HG03135 (cell line): ENCODE measurements at regions not wholly inside any gene's neighbourhood (a gene's known extent, or its start where the extent isn't known, plus 50 kb on each side); places are given as distances from the start of the nearest gene placed in this dataset.
"Not testable (repeated sequence)": the region's sequence is repeated elsewhere in the genome, so short reads cannot be mapped to it uniquely, and the experiment has no call there.

Source experiments
- ATAC-seq: cut with Tn5 transposase; IDR thresholded peaks from one replicate; pipeline ENCODE4 v1.9.1; 2021; ENCODE audit warnings: mild to moderate bottlenecking, moderate library complexity; ENCODE audit not compliant: unreplicated experiment

DNA sequence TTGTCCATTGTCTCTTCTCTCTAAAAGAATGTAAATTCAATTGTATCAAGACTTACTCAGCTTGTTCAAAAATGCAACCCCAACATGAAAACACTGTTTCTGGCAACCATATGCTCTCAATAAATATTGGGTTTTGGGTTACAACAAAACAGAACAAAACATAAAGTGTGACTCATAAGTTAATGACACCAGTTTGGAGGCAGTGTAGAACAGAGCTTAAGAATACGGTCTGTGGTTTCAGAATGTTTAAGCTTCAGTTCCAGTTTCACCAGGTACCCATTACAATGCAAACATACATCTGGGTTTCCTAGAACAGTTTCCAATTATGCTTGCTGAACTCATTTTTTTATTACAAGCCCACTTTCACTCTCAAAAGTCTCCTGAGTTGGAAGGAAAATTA lies 285.8 kb upstream of the PCDH9 start:
- ATAC-seq, result peak; percentile 81

DNA sequence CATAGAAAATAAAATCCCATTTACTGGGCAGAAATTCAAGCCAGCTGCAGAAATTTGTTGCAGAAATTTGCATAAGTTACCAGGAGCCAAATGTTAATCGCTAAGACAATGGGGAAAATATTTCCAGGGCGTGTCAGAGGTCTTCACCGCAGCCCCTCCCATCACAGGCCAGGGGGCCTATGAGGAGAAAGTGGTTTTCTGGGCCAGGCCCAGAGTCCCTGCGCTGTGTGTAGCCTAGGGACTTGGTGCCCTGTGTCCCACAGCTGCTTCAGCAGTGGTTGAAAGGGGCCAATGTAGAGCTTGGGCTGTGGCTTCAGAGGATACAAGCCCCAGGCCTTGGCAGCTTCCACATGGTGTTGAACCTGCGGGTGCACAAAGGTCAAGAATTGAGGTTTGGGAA lies 278.9 kb upstream of the PCDH9 start:
- no peak for ATAC-seq

DNA sequence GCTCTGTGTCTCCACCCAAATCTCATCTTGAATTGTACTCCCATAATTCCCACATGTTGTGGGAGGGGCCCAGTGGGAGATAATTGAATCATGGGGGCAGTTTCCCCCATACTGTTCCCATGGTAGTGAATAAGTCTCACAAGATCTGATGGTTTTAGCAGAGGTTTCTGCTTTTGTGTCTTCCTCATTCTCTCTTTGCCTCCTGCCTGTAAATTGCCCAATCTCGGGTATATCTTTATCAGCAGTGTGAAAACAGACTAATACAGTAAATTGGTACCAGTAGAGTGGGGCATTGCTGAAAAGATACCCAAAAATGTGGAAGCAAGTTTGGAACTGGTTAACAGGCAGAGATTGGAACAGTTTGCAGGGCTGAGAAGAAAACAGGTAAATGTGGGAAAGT lies 278.1 kb upstream of the PCDH9 start:
- ATAC-seq, result not testable (repeated sequence)

DNA sequence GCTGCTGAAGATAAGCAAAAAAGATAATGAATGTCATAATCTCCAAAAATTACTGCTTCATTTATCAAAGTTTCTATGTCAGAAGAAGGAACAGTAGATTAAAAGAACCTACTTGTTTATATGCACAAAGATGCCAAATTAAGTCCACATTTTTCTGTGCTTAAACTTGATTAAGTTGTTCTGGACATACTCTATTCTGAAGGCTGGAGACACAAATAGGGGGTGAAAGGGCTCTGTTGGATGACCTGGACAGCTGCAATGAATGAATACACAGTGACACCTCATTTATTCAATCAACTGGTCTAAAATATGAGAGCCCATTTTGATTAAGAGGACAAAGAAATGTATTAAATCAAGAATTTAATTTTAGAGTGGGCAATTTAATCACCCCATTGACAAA lies 276.3 kb upstream of the PCDH9 start:
- ATAC-seq, result no peak

DNA sequence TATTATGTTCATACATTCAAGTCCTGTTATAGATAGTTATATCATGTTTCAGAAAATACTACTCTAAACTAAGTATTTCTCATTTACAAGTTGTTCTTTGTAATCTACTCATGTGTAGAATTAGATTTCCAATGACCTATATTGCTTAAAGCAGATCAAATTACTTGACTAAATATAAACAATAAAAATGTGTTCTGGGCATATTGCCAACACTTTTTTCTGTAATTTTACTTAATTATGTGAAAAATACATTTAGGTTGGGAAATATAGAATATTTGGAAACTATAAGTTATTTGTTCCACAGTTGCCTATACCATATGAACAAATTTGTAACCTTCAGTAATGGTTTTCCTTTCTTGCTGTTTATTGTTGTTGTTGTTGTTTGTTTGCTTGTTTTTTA lies 275.2 kb upstream of the PCDH9 start:
- no peak for ATAC-seq

DNA sequence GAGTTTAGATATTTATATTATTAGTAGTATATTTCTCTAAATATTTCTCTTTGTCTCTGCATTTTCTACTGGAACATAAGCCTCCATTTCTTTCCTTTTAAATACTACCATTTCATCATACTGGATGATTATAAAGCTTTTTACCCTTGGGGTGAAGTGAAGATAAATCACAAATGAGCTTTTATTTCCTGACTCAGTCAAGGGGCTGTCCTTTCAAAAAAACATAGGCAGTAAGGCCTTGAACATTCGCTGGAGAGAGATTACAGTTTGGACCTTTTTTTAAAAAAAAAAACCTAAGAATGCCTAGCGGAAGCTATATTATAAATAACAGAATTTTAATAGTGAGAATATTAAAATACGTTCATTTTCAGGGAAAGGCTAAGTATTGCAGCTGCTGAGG lies 268.8 kb upstream of the PCDH9 start:
- no peak for ATAC-seq

GRCh38 chr13:67493835-67494234 lies 263.7 kb upstream of the PCDH9 start:
- no peak for ATAC-seq

GRCh38 chr13:67489016-67489415 lies 258.9 kb upstream of the PCDH9 start:
- no peak for ATAC-seq

DNA sequence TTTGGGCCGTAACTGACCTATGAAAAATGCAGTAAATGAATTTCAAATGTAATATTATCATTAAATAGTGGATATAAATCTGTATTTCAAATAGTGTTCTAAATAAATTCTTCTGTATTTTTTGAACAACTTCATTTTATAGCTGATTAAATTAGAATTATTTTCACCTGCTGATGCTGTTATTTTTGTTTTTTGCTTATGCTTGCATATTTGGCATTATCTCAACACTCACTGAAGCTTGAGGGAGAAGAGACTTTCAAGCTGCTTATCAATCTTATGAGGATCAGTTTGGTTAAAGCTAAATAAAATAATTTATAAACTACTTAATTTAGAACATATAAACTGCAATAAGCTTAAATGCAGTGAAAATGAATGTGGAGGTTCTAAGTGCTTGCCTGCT lies 251.3 kb upstream of the PCDH9 start:
- ATAC-seq, result no peak

- no peak for ATAC-seq
These were observed 244.0 kb upstream of the PCDH9 start for GRCh38 chr13:67474115-67474514.

GRCh38 chr13:67469623-67470022 lies 239.5 kb upstream of the PCDH9 start:
- no peak for ATAC-seq

DNA sequence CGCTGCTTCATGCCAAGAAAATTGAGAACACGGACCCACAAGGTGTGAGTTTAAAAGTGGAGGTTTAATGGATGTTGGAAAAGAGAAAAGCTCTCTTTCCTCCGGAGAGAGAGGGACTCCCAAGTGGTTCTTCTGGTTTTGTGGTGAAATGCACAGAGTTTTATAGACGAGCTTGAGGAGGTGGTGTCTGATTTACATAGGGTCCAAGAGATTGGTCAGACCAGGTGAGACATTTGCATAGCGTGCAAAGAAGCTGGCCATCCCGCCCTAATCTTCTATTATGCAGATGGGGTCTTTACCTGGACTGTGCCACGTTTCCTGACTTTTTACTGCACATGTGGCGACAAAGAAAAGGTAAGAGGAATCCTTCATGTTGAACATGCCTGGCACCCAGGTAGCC lies 236.4 kb upstream of the PCDH9 start:
- ATAC-seq, result no peak

- no peak for ATAC-seq
These were observed 234.0 kb upstream of the PCDH9 start for GRCh38 chr13:67464154-67464553.

DNA sequence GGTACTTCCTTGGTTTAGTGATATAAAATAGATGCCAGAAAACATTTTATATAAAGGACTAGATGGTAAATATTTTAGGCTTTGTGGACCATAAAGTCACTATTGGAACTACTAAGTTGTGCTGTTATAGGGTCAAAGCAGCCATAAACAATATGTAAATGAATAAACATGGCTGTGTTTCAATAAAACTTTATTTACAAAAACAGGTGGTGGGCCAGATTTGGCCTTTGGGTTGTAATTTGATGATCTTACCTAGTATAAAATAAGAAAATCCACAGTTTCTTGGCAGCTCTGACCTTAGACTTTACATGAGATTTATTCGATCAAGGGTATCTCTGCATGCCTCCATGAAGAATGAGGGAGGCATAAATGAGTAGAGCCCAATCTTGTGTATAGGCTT lies 232.0 kb upstream of the PCDH9 start:
- no peak for ATAC-seq

- ATAC-seq, result not testable (repeated sequence)
These were observed 222.4 kb upstream of the PCDH9 start for GRCh38 chr13:67452526-67452925.

- ATAC-seq, result no peak
These were observed 215.3 kb upstream of the PCDH9 start for GRCh38 chr13:67445436-67445835.

DNA sequence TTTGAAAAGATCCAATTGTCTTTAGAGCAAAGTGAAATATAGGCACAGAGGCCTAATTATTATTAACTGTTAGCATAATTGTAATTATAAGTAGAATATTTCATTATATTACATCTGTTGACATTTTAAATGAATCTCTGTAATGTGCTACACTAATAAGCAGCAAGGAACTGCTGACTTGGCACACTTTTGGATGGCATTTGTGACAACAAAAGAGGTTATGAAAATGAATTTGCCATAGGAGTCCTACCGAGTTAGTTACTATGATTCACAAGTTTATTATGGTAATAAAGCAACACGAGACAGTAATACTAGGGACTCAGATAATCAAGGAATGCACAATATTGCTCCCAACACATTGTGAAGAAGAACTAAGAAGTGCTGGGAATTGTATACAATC lies 213.8 kb upstream of the PCDH9 start:
- no peak for ATAC-seq

DNA sequence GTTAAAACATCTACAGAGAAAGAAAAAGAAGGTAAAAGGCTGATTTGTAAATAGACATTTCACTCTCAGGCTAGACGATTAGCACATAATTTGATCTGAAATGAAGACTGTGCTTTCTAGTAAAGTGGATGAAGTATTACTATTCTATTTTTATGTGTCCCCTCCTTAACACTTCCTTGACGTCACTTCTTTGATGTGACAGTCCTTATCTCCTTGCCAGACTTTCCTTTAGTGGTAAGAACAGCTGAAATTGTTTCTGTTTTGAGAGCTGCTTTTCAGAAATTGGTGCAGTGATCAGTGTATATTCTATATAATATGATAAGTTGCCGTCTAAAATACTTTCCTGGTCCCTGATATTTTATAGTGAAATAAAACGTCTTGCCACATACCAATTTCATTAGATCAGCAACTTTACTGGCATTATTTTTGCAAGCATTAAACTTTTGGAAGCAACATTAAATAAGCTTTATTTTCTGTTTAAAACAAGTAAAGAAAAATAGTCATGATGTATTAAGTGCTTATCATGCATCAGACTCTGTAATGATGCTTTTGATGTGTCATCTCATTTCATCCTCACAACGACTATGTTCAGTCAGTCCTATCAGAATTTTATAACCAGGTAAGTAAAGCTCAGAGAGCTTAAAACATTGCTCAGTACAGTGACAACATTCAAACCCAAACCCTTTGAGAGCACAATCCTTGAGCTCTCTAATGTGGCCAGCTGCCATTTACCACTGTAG lies 210.3 kb upstream of the PCDH9 start:
- no peak for ATAC-seq

DNA sequence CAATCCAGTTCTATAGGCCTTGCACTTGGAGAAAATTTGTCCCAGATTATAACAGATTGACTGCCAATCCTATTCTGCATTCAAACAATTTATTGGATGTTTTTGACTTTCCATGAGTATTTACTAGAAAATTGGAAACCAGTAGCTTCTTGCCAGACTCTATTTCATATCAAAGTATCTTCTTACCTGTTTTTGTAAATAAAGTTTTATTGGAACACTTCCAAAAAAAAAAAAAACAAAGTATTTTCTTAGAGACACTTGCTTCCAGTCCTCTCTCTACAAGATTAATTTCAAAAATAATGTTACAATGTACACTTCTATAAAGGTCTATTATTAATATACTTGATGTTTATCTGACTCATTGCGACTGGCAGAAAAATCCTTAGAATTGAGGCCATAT lies 209.2 kb upstream of the PCDH9 start:
- no peak for ATAC-seq

DNA sequence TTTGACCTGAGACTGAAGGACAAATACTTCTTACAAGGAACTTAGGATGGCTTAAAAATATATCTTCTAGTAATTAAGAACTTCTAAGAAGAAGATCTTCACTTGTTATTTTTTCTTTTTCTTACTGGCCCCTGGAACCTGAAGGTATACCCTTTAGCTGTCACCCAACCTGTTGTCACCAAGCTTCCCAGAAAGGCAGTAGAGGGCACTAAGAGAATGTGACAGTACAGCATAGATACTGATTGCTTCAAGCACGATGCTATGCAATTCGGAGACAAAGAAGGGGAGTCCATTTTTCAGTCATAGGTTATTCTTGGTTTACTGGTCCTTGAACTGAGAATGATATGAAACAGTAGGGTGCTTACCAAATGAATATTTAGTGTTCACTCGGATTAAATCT lies 208.3 kb upstream of the PCDH9 start:
- ATAC-seq, result no peak

DNA sequence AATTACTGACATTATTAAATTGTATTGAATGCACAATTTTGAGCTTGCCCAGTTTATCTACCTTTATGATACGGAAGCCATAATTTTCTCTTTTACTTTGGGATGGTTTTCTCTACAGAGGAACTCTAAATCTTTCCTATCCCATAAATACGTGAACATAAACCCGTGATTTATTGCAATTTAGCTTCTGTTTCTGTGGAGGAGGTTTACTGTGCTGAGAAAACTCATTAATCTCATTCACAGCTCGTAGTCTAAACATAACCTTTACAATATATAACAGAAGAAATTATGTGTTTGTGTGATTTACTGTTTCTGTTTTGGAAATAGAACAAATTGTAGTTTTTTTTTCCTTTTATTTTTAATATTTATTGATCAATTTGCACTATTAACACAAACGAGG lies 207.1 kb upstream of the PCDH9 start:
- no peak for ATAC-seq

- ATAC-seq, result no peak
These were observed 191.3 kb upstream of the PCDH9 start for GRCh38 chr13:67421475-67421874.
